ENCODE measurements at regions not wholly inside any gene's neighbourhood (a gene's known extent, or its start where the extent isn't known, plus 50 kb on each side); places are given as distances from the start of the nearest gene placed in this dataset.

- intact Hi-C loops (cut with micrococcal nuclease): no loop called here
Measured at GRCh38 chr19:31706131-31706530, 356.9 kb upstream of the TSHZ3 start.

DNA sequence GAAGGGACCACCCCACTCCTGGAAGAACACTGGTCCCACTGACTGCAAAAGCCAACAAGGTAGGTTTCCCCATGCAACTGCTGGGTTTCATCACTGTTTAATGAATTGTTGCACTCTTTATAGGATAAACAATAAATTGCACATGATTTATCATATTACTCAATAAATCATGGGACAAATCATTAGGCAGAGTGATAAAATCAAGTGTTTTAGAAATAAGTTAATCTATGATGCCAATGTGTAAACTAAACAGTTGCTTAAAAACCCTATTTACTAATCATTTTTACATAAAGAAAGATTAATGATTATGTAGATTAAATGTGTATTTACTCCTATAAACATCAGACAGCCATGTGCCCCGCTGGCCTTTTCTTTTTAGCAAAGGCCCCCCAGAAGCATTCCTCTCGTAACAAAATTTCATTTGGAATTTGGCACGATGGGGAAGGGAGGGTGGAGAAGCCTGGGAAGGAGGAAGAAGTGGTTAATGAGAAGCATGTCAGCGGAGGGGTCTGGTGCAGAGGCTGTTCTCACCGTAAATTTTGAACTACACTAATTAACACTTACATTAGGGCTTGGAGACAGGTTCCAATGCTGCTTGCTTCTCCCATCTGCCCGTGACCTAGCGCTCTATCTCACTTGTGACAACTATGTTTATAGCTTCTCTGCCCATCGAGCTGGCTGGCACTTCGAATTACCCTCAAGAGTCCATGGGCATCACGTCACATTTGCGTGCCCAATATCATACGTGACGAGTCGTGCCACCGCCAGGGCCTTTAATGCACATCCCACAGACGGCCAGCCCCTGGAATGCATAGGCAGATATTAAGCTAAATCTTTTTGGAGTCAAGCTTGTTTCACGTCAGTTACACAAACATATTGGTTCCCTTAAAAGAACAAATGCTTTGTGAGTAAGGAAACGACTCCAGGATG is 357.7 kb upstream of the TSHZ3 start:
- intact Hi-C loops (cut with micrococcal nuclease): no loop called here

GRCh38 chr19:31708520-31708919 is 359.3 kb upstream of the TSHZ3 start:
- intact Hi-C loops (cut with micrococcal nuclease): no loop called here

GRCh38 chr19:31709476-31709875 is 360.2 kb upstream of the TSHZ3 start:
- intact Hi-C loops (cut with micrococcal nuclease): no loop called here

DNA sequence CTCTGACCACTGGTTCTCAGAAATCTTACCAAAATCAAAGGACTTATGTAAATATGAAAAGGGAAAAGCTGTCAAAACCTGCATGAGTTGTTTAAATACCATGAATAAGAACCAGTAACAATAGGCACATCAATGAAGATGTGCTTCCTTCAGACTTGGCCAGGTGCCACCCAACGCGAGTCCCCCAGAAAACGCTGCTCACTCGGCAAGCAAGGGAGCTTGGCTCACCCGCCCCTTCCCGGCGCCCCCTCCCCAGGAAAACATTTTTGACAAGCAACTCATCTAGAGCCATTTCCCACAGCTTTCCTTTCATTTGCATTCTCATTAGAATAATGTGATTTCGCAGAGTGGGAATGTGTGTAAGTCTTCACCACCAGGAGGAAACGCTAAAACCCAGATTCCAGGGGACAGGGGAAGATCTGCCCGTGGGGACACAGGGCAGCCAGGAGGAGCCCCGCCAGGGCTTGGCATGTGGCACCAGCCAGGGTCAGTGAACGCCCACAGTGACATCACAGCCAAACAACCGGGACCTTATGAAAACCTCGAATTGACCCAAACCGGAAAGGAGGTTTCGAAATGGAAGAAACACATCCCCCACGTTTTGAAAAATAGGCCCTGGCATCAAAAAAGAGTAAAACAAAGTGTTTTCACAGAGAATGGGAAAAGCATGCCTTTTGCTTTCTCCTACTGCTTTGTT is 366.2 kb upstream of the TSHZ3 start:
- intact Hi-C loops (cut with micrococcal nuclease): no loop called here

GRCh38 chr19:31716826-31717225 is 367.6 kb upstream of the TSHZ3 start:
- intact Hi-C loops (cut with micrococcal nuclease): no loop called here

DNA sequence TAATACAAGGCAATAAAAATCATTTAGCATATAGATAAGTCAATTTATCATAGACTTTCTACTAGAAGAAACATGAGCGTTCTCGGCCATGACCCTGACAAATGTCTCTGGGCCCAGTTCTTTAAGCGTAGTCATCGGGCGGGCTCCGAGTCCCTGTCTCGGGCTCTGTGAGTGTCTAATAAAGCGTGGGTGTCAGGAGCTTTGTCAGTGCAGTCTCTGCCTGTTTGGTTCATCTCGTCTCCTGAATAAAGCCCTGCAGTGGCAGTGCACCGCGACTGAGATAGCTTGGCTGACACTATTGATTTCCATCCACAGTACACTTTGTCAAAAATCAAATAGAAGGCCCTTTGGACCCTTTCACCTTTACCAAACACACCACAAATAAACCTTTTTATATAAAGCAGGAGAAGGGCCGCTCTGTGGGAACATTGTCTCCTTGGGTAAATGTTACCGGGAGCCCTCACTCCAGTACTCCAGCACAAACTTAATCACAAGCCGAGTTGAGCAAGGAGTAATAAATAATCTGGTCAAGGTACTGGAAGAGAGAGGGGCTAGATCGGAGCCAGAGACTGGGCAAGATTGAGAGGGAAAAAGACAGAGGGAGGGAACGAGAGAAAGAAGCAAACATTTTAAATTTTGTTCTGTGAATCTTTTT is 368.2 kb upstream of the TSHZ3 start:
- intact Hi-C loops (cut with micrococcal nuclease): no loop called here

DNA sequence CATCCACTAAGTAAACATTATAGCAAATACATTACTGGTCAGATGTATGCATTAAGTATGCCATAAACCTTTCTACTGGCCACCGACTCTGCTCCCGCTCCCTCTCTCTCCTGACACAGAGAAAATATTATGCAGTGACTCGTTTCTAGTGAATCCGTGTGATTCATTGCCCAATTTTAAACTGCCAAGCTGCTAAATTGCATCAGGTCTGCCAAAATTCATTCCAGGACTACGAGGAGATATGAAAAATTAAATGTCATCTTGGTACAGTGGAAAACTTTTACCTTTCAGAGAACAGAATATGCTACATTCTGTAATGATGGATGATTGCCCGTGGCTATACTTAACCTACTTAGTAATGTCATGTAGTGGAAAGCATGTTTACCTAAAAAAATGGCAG is 368.8 kb upstream of the TSHZ3 start:
- intact Hi-C loops (cut with micrococcal nuclease): no loop called here

DNA sequence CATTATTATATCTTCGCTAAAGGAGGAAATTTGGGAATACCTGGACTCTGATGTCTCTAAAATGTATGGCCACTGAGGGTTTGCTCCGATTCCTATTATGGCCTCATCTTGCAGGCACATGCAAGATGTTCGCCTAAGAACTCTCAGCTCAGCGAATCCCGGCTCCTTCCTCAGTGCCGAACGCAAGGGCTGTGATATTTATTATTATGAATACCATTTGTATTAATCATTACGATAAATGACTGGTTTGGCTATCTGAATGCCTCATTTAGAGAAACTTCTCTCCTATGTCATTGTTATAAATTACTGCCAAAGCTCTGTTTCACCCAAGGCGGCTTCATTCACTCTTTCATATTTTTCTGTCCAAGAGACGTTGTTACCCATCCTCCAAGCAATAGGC is 369.7 kb upstream of the TSHZ3 start:
- intact Hi-C loops (cut with micrococcal nuclease): no loop called here

DNA sequence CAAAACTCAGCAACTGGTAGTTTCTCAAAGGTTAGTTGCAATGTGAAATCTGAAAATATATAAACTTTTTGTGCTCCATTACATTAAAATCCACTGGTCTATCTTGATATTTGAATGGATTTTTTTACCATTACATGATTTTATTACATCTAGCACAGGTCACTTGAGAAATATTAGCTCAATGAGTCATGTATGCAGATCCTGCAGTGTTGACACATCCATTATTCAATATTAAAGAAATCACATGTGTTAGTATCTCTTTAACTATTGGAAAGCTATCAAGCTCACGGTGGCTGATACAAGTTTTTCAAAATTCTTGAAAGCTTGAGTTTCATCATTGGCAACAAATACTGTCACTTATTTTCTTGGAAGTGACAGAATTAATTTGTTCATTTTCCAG is 373.9 kb upstream of the TSHZ3 start:
- intact Hi-C loops (cut with micrococcal nuclease): no loop called here

GRCh38 chr19:31725051-31725450 is 375.8 kb upstream of the TSHZ3 start:
- intact Hi-C loops (cut with micrococcal nuclease): no loop called here

DNA sequence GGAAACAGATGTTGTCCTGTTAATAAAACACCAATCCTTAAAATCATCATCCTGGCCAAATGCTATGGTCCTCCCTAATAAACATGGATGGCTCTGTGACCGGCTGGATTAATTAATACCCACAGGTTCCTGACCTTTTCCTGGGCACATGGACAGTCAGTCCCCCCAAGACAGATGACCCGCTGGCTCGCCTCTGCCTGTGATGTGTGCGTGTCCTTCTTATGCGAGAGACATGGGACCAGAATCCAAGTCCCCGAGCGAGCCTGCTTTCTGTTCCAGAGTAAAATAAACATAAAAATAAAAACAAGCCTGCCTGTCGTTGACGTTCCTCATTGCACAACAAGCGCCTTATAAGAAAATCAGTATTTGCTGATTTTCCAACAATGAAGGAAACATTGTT is 378.3 kb upstream of the TSHZ3 start:
- intact Hi-C loops (cut with micrococcal nuclease): no loop called here

GRCh38 chr19:31730270-31730669 is 381.0 kb upstream of the TSHZ3 start:
- intact Hi-C loops (cut with micrococcal nuclease): no loop called here

DNA sequence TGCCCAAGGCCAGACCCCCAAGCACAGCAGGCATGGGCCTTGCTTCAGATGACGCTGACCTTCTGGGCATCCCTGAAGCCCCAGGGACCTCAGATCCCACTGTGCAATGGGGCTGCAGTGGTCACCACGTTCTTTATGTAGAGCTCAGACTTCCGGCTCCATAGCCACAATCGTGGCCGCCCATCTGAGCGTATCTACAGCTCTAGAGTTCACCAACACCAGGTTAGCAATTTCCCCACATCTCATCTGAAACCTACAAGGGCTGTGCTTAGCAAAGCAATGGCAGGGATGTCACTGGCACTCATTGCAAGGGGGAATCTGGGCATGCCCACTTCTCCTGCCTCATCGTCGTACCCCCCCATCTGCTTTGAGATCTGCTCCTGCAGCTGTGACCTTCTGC is 384.4 kb upstream of the TSHZ3 start:
- intact Hi-C loops (cut with micrococcal nuclease): no loop called here

- intact Hi-C loops (cut with micrococcal nuclease): no loop called here
Measured at GRCh38 chr19:31742249-31742648, 393.0 kb upstream of the TSHZ3 start.

DNA sequence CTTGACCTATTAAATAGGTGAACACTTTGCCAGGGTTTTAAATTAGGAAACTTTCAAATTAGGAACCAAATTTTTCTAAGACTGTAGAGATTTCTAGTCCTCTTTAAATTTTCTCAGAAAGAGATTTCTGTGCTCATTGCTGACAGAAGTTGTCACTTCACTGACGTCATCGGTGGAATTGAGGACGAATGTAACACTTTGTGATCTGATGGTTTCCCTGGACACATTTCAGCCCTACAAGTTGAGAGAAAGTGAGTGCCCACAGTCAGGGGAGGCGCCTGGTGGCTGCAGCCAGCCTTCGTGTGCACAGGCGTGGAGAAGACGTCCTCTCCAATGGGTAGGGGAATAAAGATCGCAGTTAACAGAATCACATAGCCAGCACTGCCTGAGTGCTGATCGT is 396.5 kb upstream of the TSHZ3 start:
- intact Hi-C loops (cut with micrococcal nuclease): no loop called here

DNA sequence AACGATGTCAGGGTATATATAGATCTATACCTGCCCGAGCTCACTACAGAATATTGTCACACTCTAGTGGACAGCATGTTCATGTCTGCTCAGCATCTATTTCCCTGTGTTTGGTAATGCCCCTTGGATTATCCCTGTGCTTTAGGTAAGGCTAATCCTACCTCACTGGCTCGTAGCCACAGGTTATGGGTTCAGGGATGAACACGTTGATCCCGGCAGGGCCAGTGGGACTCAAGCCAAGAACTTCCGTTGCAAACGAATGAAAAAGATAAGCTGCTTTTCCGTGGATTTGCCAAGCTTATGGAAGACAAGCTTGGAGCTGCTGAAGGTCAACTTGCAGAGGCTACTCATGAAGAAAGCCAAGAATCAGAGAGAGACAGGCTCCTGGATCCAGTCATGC is 400.0 kb upstream of the TSHZ3 start:
- intact Hi-C loops (cut with micrococcal nuclease): no loop called here

DNA sequence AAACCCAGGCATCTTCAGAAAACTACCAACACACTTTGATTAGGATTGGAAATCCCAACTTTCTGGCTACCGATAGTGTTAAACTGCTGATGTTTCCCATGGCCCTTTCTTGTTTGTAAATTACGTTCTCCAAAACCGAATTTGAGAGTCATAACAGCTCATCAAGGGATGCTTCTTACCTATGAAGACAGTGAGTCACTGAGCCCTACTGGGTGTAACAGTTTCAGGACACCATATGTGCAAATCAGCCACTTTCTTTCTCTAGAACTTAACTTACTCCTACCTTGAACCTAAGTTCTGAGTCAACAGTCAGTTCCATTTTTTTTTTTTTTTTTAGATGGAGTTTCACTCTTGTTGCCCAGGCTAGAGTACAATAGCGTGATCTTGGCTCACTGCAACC is 410.1 kb upstream of the TSHZ3 start:
- intact Hi-C loops (cut with micrococcal nuclease): no loop called here

DNA sequence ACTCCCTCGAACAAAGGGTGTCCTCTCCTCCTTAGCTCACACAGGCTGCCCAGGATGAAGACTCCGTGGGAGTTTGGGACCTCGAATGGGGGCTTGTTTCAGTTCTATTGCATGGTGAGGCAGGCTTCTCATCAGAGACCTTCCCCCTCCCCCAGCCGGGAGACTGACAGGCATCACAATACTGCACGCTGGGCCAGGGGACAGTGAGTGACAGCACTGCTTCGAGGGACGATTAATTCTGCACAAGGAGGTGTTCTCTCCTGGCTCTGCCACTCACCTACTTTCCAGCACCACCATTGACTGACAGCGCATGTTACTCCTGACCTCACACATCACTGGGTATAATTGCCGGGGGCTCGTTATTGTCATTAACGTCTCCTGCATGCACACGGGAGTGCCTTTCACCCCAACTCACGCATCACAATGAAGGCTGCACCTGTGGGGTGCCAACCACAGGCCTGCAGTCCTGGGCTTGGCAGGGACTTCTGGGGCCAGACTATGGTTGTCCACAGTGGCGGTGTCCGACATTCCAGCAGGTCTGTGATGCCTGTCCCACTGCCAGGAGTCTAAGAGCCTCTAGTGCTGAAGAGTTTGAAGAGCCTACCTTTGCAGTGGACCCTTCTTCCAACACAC is 412.2 kb upstream of the TSHZ3 start:
- intact Hi-C loops (cut with micrococcal nuclease): no loop called here

DNA sequence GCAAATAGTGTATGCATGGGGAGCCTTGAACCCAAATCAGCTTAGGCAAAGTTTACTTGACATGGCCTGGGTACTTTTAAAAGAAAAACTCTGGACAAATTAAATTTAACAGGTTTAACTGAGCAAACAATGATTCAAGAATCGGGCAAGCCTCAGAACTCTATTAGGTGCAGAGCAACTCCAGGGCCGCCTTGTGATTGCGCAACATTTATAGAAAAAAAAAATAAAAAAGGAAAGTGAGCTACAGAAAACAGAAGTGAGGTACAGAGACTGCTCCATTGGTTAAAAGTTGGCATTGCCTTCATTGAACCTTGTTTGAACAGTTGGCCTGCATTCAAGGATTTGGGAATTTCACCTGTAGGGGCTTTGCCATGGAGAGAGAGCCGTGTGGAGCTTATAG is 421.0 kb upstream of the TSHZ3 start:
- intact Hi-C loops (cut with micrococcal nuclease): no loop called here

DNA sequence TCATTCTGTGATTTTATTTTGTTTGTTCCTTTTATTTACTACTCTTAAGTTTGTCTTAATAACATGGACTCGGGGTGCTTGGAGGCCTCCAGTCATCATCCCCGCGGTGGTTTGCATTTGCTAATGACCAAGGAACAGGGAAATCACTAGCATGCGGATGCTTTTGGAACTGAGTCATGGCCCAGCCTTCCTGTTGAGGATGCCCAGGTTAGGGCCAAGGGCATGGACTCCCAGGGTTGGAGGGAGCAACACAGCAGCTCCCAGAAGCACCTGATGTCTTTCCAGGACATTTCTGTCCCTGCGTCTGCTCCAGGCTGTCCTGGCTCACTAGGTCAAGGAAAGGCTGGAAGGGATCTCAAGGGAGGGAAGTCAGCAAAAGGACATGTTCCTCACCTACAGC is 423.7 kb upstream of the TSHZ3 start:
- intact Hi-C loops (cut with micrococcal nuclease): no loop called here

DNA sequence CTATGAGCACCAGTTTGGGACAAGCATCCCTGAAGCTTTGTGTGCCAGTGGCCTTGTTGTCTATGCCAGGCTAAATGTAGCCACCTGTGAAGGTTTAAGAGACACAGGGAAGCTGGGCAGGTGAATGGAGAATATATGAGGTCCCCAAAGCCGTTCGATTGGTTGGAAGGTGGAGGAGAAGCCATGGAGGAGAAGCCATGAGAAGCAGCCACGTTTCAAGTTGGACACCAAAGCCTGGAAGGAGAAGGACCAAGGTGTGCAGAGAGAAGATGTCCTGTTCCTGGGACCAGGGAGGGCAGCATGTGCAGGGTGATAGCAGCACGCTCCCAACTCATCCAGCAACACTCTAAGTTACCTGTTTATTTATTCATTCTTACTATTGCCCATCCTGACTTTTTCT is 432.3 kb upstream of the TSHZ3 start:
- intact Hi-C loops (cut with micrococcal nuclease): no loop called here

Measured in T-helper 2 cell treated with Interferon-gamma antibody and Interleukin-4, amounts not matched to agents 100 ng/mL and 5 ng/mL, for 36 hours (primary cell).